H9 (cell line): ENCODE measurements at regions not wholly inside any gene's neighbourhood (a gene's known extent, or its start where the extent isn't known, plus 50 kb on each side); places are given as distances from the start of the nearest gene placed in this dataset.

Experiments used
- DNase-seq: peaks from one replicate; pipeline ENCODE4 v3.0.0-alpha.2; 2017
- H2AFZ ChIP-seq: one replicate; pipeline ENCODE4 v1.6.1; 2013; ENCODE audit warnings: mild to moderate bottlenecking, low read length, control low read depth, moderate library complexity
- H2AK5ac ChIP-seq: 2 replicates; pipeline ENCODE4 v1.6.1; 2013; ENCODE audit warnings: low read length, control low read depth, mixed read lengths; ENCODE audit not compliant: insufficient read length
- H2BK120ac ChIP-seq: one replicate; pipeline ENCODE4 v1.6.1; 2013; ENCODE audit warnings: low read depth, mild to moderate bottlenecking, low read length, control low read depth, inconsistent platforms; ENCODE audit not compliant: poor library complexity, severe bottlenecking
- H2BK12ac ChIP-seq: 2 replicates; pipeline ENCODE4 v1.6.1; 2013; ENCODE audit warnings: low read length, control low read depth, mixed read lengths, low read depth; ENCODE audit not compliant: insufficient read length
- H2BK15ac ChIP-seq: 2 replicates; pipeline ENCODE4 v1.6.1; 2013; ENCODE audit warnings: low read depth, low read length, control low read depth
- H2BK20ac ChIP-seq: one replicate; pipeline ENCODE4 v1.6.1; 2013; ENCODE audit warnings: low read depth, mild to moderate bottlenecking, low read length, control low read depth, inconsistent platforms; ENCODE audit not compliant: poor library complexity, severe bottlenecking
- H2BK5ac ChIP-seq: 2 replicates; pipeline ENCODE4 v1.6.1; 2013; ENCODE audit warnings: low read length, control low read depth, mixed read lengths; ENCODE audit not compliant: insufficient read length
- H3K14ac ChIP-seq: 2 replicates; pipeline ENCODE4 v1.6.1; 2013; ENCODE audit warnings: low read length, control low read depth; ENCODE audit not compliant: insufficient read depth
- H3K18ac ChIP-seq: 2 replicates; pipeline ENCODE4 v1.6.1; 2013; ENCODE audit warnings: low read depth, mild to moderate bottlenecking, mixed read lengths, low read length, control low read depth; ENCODE audit not compliant: insufficient read length
- H3K23ac ChIP-seq: 2 replicates; pipeline ENCODE4 v1.6.1; 2013; ENCODE audit warnings: low read length, control low read depth, mixed read lengths, low read depth; ENCODE audit not compliant: insufficient read length
- H3K23me2 ChIP-seq: 2 replicates; pipeline ENCODE4 v1.6.1; 2013; ENCODE audit warnings: low read depth, mild to moderate bottlenecking, mixed read lengths, low read length, control low read depth; ENCODE audit not compliant: insufficient read length, poor library complexity, severe bottlenecking
- H3K27ac ChIP-seq: 2 replicates; pipeline ENCODE4 v1.5.1; 2013; ENCODE audit warnings: low read length, control low read depth, mixed read lengths, low read depth; ENCODE audit not compliant: insufficient read length
- H3K27me3 ChIP-seq: 2 replicates; pipeline ENCODE4 v1.6.1; 2013; ENCODE audit warnings: low read length, control low read depth, inconsistent platforms; ENCODE audit not compliant: insufficient read depth
- H3K4ac ChIP-seq: 2 replicates; pipeline ENCODE4 v1.6.1; 2013; ENCODE audit warnings: low read depth, mild to moderate bottlenecking, control low read depth, inconsistent platforms, low read length, moderate library complexity
- H3K4me1 ChIP-seq: 2 replicates; pipeline ENCODE4 v1.6.1; 2013; ENCODE audit warnings: low read length, control low read depth, inconsistent platforms; ENCODE audit not compliant: insufficient read depth
- H3K4me2 ChIP-seq: 2 replicates; pipeline ENCODE4 v1.6.1; 2013; ENCODE audit warnings: low read length, control low read depth, mixed read lengths; ENCODE audit not compliant: insufficient read length, insufficient read depth
- H3K56ac ChIP-seq: 2 replicates; pipeline ENCODE4 v1.6.1; 2013; ENCODE audit warnings: low read depth, mild to moderate bottlenecking, mixed read lengths, low read length, control low read depth; ENCODE audit not compliant: insufficient read length
- H3K79me1 ChIP-seq: 2 replicates; pipeline ENCODE4 v1.6.1; 2013; ENCODE audit warnings: low read depth, mild to moderate bottlenecking, moderate library complexity, low read length, control low read depth, inconsistent platforms; ENCODE audit not compliant: insufficient read depth, poor library complexity, severe bottlenecking
- H3K79me2 ChIP-seq: 2 replicates; pipeline ENCODE4 v1.6.1; 2013; ENCODE audit warnings: low read length, control low read depth, inconsistent platforms; ENCODE audit not compliant: insufficient read depth
- H3K9ac ChIP-seq: 2 replicates; pipeline ENCODE4 v1.6.1; 2013; ENCODE audit warnings: low read length, control low read depth, mixed read lengths; ENCODE audit not compliant: insufficient read length; ENCODE audit errors: extremely low read depth
- H3K9me3 ChIP-seq: one replicate; pipeline ENCODE4 v1.6.1; 2013; ENCODE audit warnings: low read depth, low read length, inconsistent platforms; ENCODE audit not compliant: control insufficient read depth
- H3T11ph ChIP-seq: one replicate; pipeline ENCODE4 v1.6.1; 2013; ENCODE audit warnings: mild to moderate bottlenecking, low read length, control low read depth, inconsistent platforms
- H4K20me1 ChIP-seq: one replicate; pipeline ENCODE4 v1.6.1; 2013; ENCODE audit not compliant: control insufficient read depth, insufficient read length, insufficient read depth
- H4K5ac ChIP-seq: 2 replicates; pipeline ENCODE4 v1.6.1; 2013; ENCODE audit warnings: low read depth, mild to moderate bottlenecking, mixed read lengths, low read length, control low read depth; ENCODE audit not compliant: insufficient read length
- H4K8ac ChIP-seq: replicated peaks from 2 replicates; pipeline ENCODE4 v1.6.1; 2013; ENCODE audit warnings: low read length, control low read depth, mixed read lengths, low read depth; ENCODE audit not compliant: insufficient read length
- H4K91ac ChIP-seq: 2 replicates; pipeline ENCODE4 v1.6.1; 2013; ENCODE audit warnings: low read depth, mild to moderate bottlenecking, moderate library complexity, mixed read lengths, low read length, control low read depth; ENCODE audit not compliant: insufficient read length
- H3K27ac Mint-ChIP-seq, 3 experiments: 2 replicates in 2 of 3; 3 replicates in 1 of 3; pipeline ENCODE4 v1.8.0; 2020 to 2021; ENCODE audit warnings: mixed read lengths in 3 of 3, mild to moderate bottlenecking in 1 of 3, moderate library complexity in 1 of 3
- H3K27me3 Mint-ChIP-seq: 2 replicates; pipeline ENCODE4 v1.8.0; 2021; ENCODE audit warnings: low read depth, mild to moderate bottlenecking, moderate library complexity, mixed read lengths
- H3K36me3 Mint-ChIP-seq, 3 experiments: 2 replicates in 2 of 3; 3 replicates in 1 of 3; pipeline ENCODE4 v1.8.0; 2020 to 2021; ENCODE audit warnings: low read depth in 3 of 3, mixed read lengths in 3 of 3; ENCODE audit not compliant: insufficient read depth in 1 of 3
- H3K4me1 Mint-ChIP-seq, 2 experiments: 2 replicates each; pipeline ENCODE4 v1.8.0; 2020; ENCODE audit warnings: mixed read lengths in 2 of 2
- H3K4me3 Mint-ChIP-seq, 2 experiments: 2 replicates in 1 of 2; 3 replicates in 1 of 2; pipeline ENCODE4 v1.8.0; 2020 to 2021; ENCODE audit warnings: mild to moderate bottlenecking in 2 of 2, mixed read lengths in 2 of 2, moderate library complexity in 1 of 2
- H3K9me3 Mint-ChIP-seq, 2 experiments: 2 replicates in 1 of 2; 3 replicates in 1 of 2; pipeline ENCODE4 v1.8.0; 2020; ENCODE audit warnings: mild to moderate bottlenecking in 2 of 2, mixed read lengths in 2 of 2, moderate library complexity in 1 of 2
- CTCF ChIP-seq: fragments of 200-600 bp; sonication (generic); conservative IDR thresholded peaks from 3 replicates; pipeline ENCODE4 v1.8.0; 2021; ENCODE audit warnings: antibody characterized with exemption, mild to moderate bottlenecking
- WGBS: extraction: QIAGEN DNeasy Blood & Tissue Kit; methylation state at CpG from one replicate; pipeline ENCODE4 v1.1.7; 2013; ENCODE audit warnings: missing lambda C conversion rate, low lambda C conversion rate, mixed read lengths; ENCODE audit not compliant: insufficient read length; ENCODE audit errors: extremely low coverage; 5-methylcytosine and 5-hydroxymethylcytosine counted together

- peaks cover 0 to 4% (median 0%) of the 10 kb centered on the region in 3 experiments; a peak in 2 of 7 replicates for H3K36me3 Mint-ChIP-seq
- Histone ChIP-seq H3K27ac (no peak overlapping the region), H2BK5ac (no peak overlapping the region), H3K4me2 (no peak overlapping the region), H3K4ac (no peak overlapping the region), H3K56ac (no peak overlapping the region), H2BK15ac (no peak overlapping the region), H3K4me1 (no peaks in the 10 kb centered on the region), H3K18ac (no peak overlapping the region), H3K9ac (no peak overlapping the region), H4K8ac (no peak overlapping the region), H4K20me1 (no peaks in the 10 kb centered on the region), H3K79me2 (no peaks in the 10 kb centered on the region), H3K23ac (no peak overlapping the region), H2AK5ac (no peak overlapping the region), H4K91ac (no peak overlapping the region), H2BK12ac (no peak overlapping the region), H3T11ph (no peak overlapping the region), H3K9me3 (no peaks in the 10 kb centered on the region), H3K14ac (peak overlapping the region; percentile 40; the same call in 1 of the 2 replicates), H2BK20ac (no peak overlapping the region), H3K23me2 (no peaks in the 10 kb centered on the region), H2AFZ (no peak overlapping the region), H2BK120ac (no peak overlapping the region), H3K27me3 (no peaks in the 10 kb centered on the region), H3K79me1 (no peaks in the 10 kb centered on the region), H4K5ac (no peak overlapping the region)
- no peaks in the 10 kb centered on the region; a peak in 2 of 5 replicates for H3K9me3 Mint-ChIP-seq
- H3K27me3 Mint-ChIP-seq, result no peaks in the 10 kb centered on the region
- no peak for TF ChIP-seq CTCF
- no peak overlapping the region for H3K4me3 Mint-ChIP-seq
- DNase-seq, result no peak
- peaks cover 18 to 19% of the 10 kb centered on the region in 2 experiments for H3K4me1 Mint-ChIP-seq
- WGBS, result no CpG with 5 or more reads among the region's 4 CpGs
- no peak overlapping the region for H3K27ac Mint-ChIP-seq
Observed at GRCh38 chr18:63040788-63041410, 278.7 kb downstream of the BCL2 start.
